ENCODE measurements at regions not wholly inside any gene's neighbourhood (a gene's known extent, or its start where the extent isn't known, plus 50 kb on each side); places are given as distances from the start of the nearest gene placed in this dataset.

DNA sequence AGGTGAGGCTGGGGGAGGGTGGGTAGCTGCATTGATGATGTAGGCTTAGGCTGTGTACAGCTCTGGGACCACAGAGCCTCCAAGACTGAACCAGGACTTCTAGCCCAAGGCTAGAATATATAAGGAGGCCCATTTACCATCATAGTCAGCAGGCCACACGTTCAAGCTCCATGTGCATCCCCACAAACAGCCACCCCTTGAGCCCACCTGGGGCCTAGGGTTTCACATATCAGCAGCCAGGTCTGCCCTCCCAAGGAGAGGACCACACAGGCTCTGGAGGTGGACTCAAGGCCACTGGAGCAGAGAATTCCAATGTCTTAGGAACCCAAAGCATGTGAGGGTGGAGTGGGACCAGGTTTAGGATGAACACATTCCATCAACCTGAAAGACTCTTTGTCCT is 230.5 kb downstream of the TTC32 start:
- Histone ChIP-seq H3K4me1 (no peaks in the 10 kb centered on the region), H3K9me3 (no peaks in the 10 kb centered on the region), H3K4me3 (replicated peaks in 1 of 3) (no peak overlapping the region), H3K27me3 (no peaks in the 10 kb centered on the region), H3K36me3 (no peaks in the 10 kb centered on the region), H3K27ac (no peak overlapping the region)
- TF ChIP-seq, protein P1, sequence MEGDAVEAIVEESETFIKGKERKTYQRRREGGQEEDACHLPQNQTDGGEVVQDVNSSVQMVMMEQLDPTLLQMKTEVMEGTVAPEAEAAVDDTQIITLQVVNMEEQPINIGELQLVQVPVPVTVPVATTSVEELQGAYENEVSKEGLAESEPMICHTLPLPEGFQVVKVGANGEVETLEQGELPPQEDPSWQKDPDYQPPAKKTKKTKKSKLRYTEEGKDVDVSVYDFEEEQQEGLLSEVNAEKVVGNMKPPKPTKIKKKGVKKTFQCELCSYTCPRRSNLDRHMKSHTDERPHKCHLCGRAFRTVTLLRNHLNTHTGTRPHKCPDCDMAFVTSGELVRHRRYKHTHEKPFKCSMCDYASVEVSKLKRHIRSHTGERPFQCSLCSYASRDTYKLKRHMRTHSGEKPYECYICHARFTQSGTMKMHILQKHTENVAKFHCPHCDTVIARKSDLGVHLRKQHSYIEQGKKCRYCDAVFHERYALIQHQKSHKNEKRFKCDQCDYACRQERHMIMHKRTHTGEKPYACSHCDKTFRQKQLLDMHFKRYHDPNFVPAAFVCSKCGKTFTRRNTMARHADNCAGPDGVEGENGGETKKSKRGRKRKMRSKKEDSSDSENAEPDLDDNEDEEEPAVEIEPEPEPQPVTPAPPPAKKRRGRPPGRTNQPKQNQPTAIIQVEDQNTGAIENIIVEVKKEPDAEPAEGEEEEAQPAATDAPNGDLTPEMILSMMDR (IDR thresholded peaks at IDR 0.05): no peak
- no peak for TF ChIP-seq POLR2A (IDR thresholded peaks at IDR 0.05)
- no peak for DNase-seq
- 67% methylated on average over 1 of the region's 1 CpG; no CpG with 5 or more reads in 1 of the 2 donors for WGBS, 2 donors
- intact Hi-C loops (cut with DNase I): no loop called here

GRCh38 chr2:19670303-19670702 is 231.5 kb downstream of the TTC32 start:
- no peaks in the 10 kb centered on the region for H3K27me3 ChIP-seq
- H3K27ac ChIP-seq: no peak overlapping the region
- DNase-seq: no peak
- H3K9me3 ChIP-seq: no peaks in the 10 kb centered on the region
- no peak overlapping the region for H3K4me3 ChIP-seq (replicated peaks in 1 of 3)
- H3K36me3 ChIP-seq: no peaks in the 10 kb centered on the region
- TF ChIP-seq, protein P1 (IDR thresholded peaks at IDR 0.05): no peak
- TF ChIP-seq POLR2A (IDR thresholded peaks at IDR 0.05): no peak
- intact Hi-C loops (cut with DNase I): no loop called here
- 89 to 91% methylated on average over 2 of the region's 2 CpGs for WGBS, 2 donors
- no peaks in the 10 kb centered on the region for H3K4me1 ChIP-seq

DNA sequence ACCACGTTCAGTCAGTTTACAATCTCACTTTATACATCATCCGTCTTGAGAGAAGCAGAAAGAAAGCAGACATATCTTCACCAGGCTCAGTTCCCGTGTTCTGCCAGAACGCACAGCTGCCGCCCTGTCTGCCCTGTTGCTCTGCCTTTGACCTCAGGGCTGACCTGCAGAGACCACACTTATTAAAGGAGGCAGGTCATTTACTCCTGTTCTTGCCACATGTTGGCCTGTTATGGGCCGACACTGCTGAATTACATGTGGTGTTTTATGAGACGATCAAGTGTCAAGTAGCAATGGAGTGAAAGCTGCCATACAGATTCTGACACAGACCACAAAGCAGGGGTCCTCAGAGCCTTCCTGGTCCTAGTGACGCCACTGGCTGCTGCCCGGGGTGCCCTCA is 232.2 kb downstream of the TTC32 start:
- no peak for DNase-seq
- Histone ChIP-seq H3K9me3 (no peaks in the 10 kb centered on the region), H3K27ac (no peak overlapping the region), H3K36me3 (no peaks in the 10 kb centered on the region), H3K27me3 (no peaks in the 10 kb centered on the region), H3K4me3 (replicated peaks in 1 of 3) (no peak overlapping the region), H3K4me1 (no peaks in the 10 kb centered on the region)
- intact Hi-C loops (cut with DNase I): no loop called here
- 77 to 81% methylated on average over 9 of the region's 9 CpGs for WGBS, 2 donors
- TF ChIP-seq POLR2A (IDR thresholded peaks at IDR 0.05): no peak
- TF ChIP-seq, protein P1 (IDR thresholded peaks at IDR 0.05): no peak

DNA sequence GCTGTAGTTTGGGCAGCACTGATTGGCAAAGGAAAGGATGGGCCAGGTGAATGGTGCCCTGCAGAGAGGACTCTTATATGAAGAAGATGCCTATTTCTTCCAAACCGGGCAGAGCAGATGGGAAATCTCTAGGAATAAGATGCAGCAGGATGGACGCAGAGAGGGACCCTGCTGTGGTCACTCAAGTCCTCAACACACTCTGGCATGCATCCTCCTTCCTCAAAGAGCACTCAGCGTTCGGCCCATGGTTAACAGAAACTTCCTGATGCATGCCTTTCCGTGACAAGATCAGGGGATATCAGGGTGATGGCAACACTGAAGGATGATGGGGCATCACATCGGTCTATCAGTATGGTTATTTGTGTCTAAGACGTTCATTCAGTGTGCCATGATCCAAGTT is 232.7 kb downstream of the TTC32 start:
- H3K36me3 ChIP-seq: no peaks in the 10 kb centered on the region
- H3K4me1 ChIP-seq: no peaks in the 10 kb centered on the region
- no peak for DNase-seq
- H3K4me3 ChIP-seq (replicated peaks in 1 of 3): no peak overlapping the region
- TF ChIP-seq, protein P1 (IDR thresholded peaks at IDR 0.05): no peak
- no peak for TF ChIP-seq POLR2A (IDR thresholded peaks at IDR 0.05)
- 83 to 88% methylated on average over 7 of the region's 7 CpGs for WGBS, 2 donors
- intact Hi-C loops (cut with DNase I): no loop called here
- no peaks in the 10 kb centered on the region for H3K27me3 ChIP-seq
- no peak overlapping the region for H3K27ac ChIP-seq
- no peaks in the 10 kb centered on the region for H3K9me3 ChIP-seq

DNA sequence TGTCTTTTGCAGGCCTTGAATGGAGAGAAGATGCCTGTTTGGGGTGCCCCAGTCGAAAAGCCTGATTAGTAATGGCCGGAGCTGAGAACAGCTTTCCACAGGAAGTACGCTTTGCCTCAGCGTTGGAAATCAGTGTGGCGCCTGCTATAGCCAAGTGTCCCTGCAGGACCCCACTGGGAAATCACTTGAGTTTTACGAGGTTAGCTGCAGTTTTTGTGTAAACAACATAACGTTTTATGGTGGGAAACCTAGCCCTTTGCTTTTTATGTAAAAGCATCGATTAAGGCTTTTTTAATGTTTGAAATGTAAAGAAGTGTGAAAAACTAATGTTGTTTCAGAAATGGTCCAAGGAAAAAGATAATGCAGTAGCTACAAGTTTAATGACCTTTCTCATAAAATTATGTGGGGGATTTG is 234.2 kb downstream of the TTC32 start:
- no peak for TF ChIP-seq POLR2A (IDR thresholded peaks at IDR 0.05)
- TF ChIP-seq, protein P1 (IDR thresholded peaks at IDR 0.05): no peak
- no peaks in the 10 kb centered on the region for H3K4me1 ChIP-seq
- H3K4me3 ChIP-seq (replicated peaks in 1 of 3): no peak overlapping the region
- DNase-seq: no peak
- H3K27ac ChIP-seq: no peak overlapping the region
- no peaks in the 10 kb centered on the region for H3K9me3 ChIP-seq
- intact Hi-C loops (cut with DNase I): no loop called here
- 60 to 63% methylated on average over 8 of the region's 8 CpGs for WGBS, 2 donors
- H3K36me3 ChIP-seq: no peaks in the 10 kb centered on the region
- no peaks in the 10 kb centered on the region for H3K27me3 ChIP-seq
